Neuronal stem cell (in vitro differentiated cells): ENCODE measurements at regions not wholly inside any gene's neighbourhood (a gene's known extent, or its start where the extent isn't known, plus 50 kb on each side); places are given as distances from the start of the nearest gene placed in this dataset.

Experiments
- DNase-seq: peaks from one replicate; pipeline ENCODE4 v3.0.0-alpha.2; 2013; ENCODE audit warnings: low spot score
- H2AFZ ChIP-seq: one replicate; pipeline ENCODE4 v1.6.1; 2013; ENCODE audit warnings: mild to moderate bottlenecking, low read length, inconsistent platforms
- H2AK5ac ChIP-seq: 2 replicates; pipeline ENCODE4 v1.6.1; 2013; ENCODE audit warnings: low read depth, mild to moderate bottlenecking, inconsistent platforms, low read length, moderate library complexity, mixed read lengths
- H2BK120ac ChIP-seq: 2 replicates; pipeline ENCODE4 v1.6.1; 2013; ENCODE audit warnings: low read depth, mild to moderate bottlenecking, inconsistent platforms, low read length, moderate library complexity, mixed read lengths
- H2BK12ac ChIP-seq: one replicate; pipeline ENCODE4 v1.6.1; 2013; ENCODE audit warnings: low read length, inconsistent platforms
- H2BK15ac ChIP-seq: 2 replicates; pipeline ENCODE4 v1.6.1; 2013; ENCODE audit warnings: mild to moderate bottlenecking, low read length, inconsistent platforms, mixed read lengths
- H2BK5ac ChIP-seq: one replicate; pipeline ENCODE4 v1.6.1; 2013; ENCODE audit warnings: inconsistent platforms, mild to moderate bottlenecking, low read length, moderate library complexity
- H3K14ac ChIP-seq: one replicate; pipeline ENCODE4 v1.6.1; 2013; ENCODE audit warnings: low read length, inconsistent platforms
- H3K18ac ChIP-seq: 2 replicates; pipeline ENCODE4 v1.6.1; 2013; ENCODE audit warnings: low read length, inconsistent platforms
- H3K23ac ChIP-seq: 2 replicates; pipeline ENCODE4 v1.6.1; 2013; ENCODE audit warnings: low read depth, mild to moderate bottlenecking, mixed read lengths, low read length, inconsistent platforms; ENCODE audit not compliant: poor library complexity
- H3K27ac ChIP-seq: replicated peaks from 3 replicates; pipeline ENCODE4 v1.5.1; 2013; ENCODE audit warnings: low read length, inconsistent platforms
- H3K27me3 ChIP-seq, 3 experiments: 2 replicates each; pipeline ENCODE4 v1.6.1; 2013; ENCODE audit warnings: low read length in 3 of 3, mild to moderate bottlenecking in 2 of 3, inconsistent platforms in 1 of 3, low read depth in 1 of 3, mixed read lengths in 1 of 3, moderate library complexity in 1 of 3; ENCODE audit not compliant: control insufficient read depth in 3 of 3, insufficient read depth in 3 of 3
- H3K36me3 ChIP-seq, 2 donors: replicated peaks in 1 of 2; 2 replicates each; pipeline ENCODE4 v1.6.1; 2013; ENCODE audit warnings: low read length in 2 of 2; ENCODE audit not compliant: control insufficient read depth in 2 of 2, insufficient read depth in 2 of 2
- H3K4ac ChIP-seq: 2 replicates; pipeline ENCODE4 v1.6.1; 2013; ENCODE audit warnings: inconsistent platforms, mild to moderate bottlenecking, low read length, moderate library complexity
- H3K4me1 ChIP-seq, 2 donors: 1 replicate in 1 of 2; 2 replicates in 1 of 2; pipeline ENCODE4 v1.6.1; 2013; ENCODE audit warnings: low read length in 2 of 2, low read depth in 1 of 2; ENCODE audit not compliant: control insufficient read depth in 2 of 2, insufficient read depth in 1 of 2
- H3K4me2 ChIP-seq: one replicate; pipeline ENCODE4 v1.6.1; 2013; ENCODE audit warnings: mild to moderate bottlenecking, low read length, inconsistent platforms; ENCODE audit not compliant: insufficient read depth, poor library complexity, severe bottlenecking
- H3K4me3 ChIP-seq, 2 donors: 2 replicates each; pipeline ENCODE4 v1.5.1; 2013; ENCODE audit warnings: low read length in 2 of 2, mild to moderate bottlenecking in 2 of 2, inconsistent platforms in 1 of 2, moderate library complexity in 1 of 2
- H3K79me1 ChIP-seq: one replicate; pipeline ENCODE4 v1.6.1; 2013; ENCODE audit warnings: low read depth, mild to moderate bottlenecking, inconsistent platforms, low read length, moderate library complexity
- H3K9ac ChIP-seq: one replicate; pipeline ENCODE4 v1.6.1; 2013; ENCODE audit warnings: mild to moderate bottlenecking, low read depth, low read length, inconsistent platforms; ENCODE audit not compliant: poor library complexity
- H3K9me3 ChIP-seq, 2 donors: replicated peaks in 1 of 2; 2 replicates each; pipeline versions ENCODE3 to v1.6.1; 2013; ENCODE audit warnings: low read length in 2 of 2, mild to moderate bottlenecking in 2 of 2, inconsistent platforms in 1 of 2, low read depth in 1 of 2, mixed read lengths in 1 of 2, moderate library complexity in 1 of 2; ENCODE audit not compliant: control insufficient read depth in 2 of 2, insufficient read depth in 1 of 2
- H4K8ac ChIP-seq: one replicate; pipeline ENCODE4 v1.6.1; 2013; ENCODE audit warnings: low read depth, mild to moderate bottlenecking, inconsistent platforms, low read length, moderate library complexity
- H4K91ac ChIP-seq: one replicate; pipeline ENCODE4 v1.6.1; 2013; ENCODE audit warnings: low read length, low read depth, mild to moderate bottlenecking, inconsistent platforms; ENCODE audit not compliant: poor library complexity
- WGBS, 2 donors: extraction: QIAGEN DNeasy Blood & Tissue Kit; methylation state at CpG; one replicate each; pipeline ENCODE4 v1.1.7; 2013; ENCODE audit warnings: missing lambda C conversion rate in 2 of 2, mixed read lengths in 1 of 2; ENCODE audit not compliant: insufficient read length in 2 of 2, insufficient replicate concordance in 1 of 2; ENCODE audit errors: extremely low coverage in 2 of 2; 5-methylcytosine and 5-hydroxymethylcytosine counted together

GRCh38 chr7:124411796-124412195 is 353.8 kb downstream of the GPR37 start:
- Histone ChIP-seq H3K4me3 (no peak overlapping the region), H2BK5ac (no peak overlapping the region)

GRCh38 chr7:124403587-124403986 is 362.0 kb downstream of the GPR37 start:
- H2AFZ ChIP-seq, result no peak overlapping the region
- no peaks in the 10 kb centered on the region for H3K9me3 ChIP-seq
- H4K8ac ChIP-seq, result no peak overlapping the region
- H2BK15ac ChIP-seq, result no peak overlapping the region
- no peaks in the 10 kb centered on the region for H3K79me1 ChIP-seq
- no peak overlapping the region for H2BK5ac ChIP-seq
- H4K91ac ChIP-seq, result no peak overlapping the region
- H3K4me1 ChIP-seq, result peaks cover 0 to 1% of the 10 kb centered on the region in 2 donors
- H3K27ac ChIP-seq, result no peak overlapping the region
- H3K27me3 ChIP-seq, result no peaks in the 10 kb centered on the region
- no peak overlapping the region for H3K4me2 ChIP-seq
- no CpG with 5 or more reads among the region's 1 CpG for WGBS, 2 donors
- H3K4ac ChIP-seq, result no peak overlapping the region
- no peak overlapping the region for H2BK120ac ChIP-seq
- no peak overlapping the region for H2BK12ac ChIP-seq
- no peak overlapping the region for H3K18ac ChIP-seq
- H3K23ac ChIP-seq, result no peak overlapping the region
- no peak for DNase-seq
- H2AK5ac ChIP-seq, result no peak overlapping the region
- no peak overlapping the region for H3K14ac ChIP-seq
- no peaks in the 10 kb centered on the region for H3K36me3 ChIP-seq
- H3K9ac ChIP-seq, result no peak overlapping the region
- H3K4me3 ChIP-seq, result no peak overlapping the region

More at GRCh38 chr7:124411796-124412195, 353.8 kb downstream of the GPR37 start:
- H3K14ac ChIP-seq, result no peak overlapping the region
- DNase-seq, result no peak
- H2AFZ ChIP-seq, result no peak overlapping the region
- no peak overlapping the region for H3K23ac ChIP-seq
- H3K9ac ChIP-seq, result no peak overlapping the region
- no peak overlapping the region for H2BK15ac ChIP-seq
- no peak overlapping the region for H4K8ac ChIP-seq
- no CpG with 5 or more reads among the region's 7 CpGs for WGBS, 2 donors
- no peaks in the 10 kb centered on the region for H3K79me1 ChIP-seq
- H3K9me3 ChIP-seq, result no peaks in the 10 kb centered on the region
- H2BK12ac ChIP-seq, result no peak overlapping the region
- no peak overlapping the region for H3K18ac ChIP-seq
- H3K27ac ChIP-seq, result no peak overlapping the region
- H3K27me3 ChIP-seq, result no peaks in the 10 kb centered on the region
- no peak overlapping the region for H4K91ac ChIP-seq
- no peaks in the 10 kb centered on the region for H3K36me3 ChIP-seq
- peaks cover 0 to 13% of the 10 kb centered on the region in 2 donors for H3K4me1 ChIP-seq
- no peak overlapping the region for H3K4ac ChIP-seq
- H2AK5ac ChIP-seq, result no peak overlapping the region
- no peak overlapping the region for H2BK120ac ChIP-seq
- H3K4me2 ChIP-seq, result no peak overlapping the region

- H3K79me1 ChIP-seq, result no peaks in the 10 kb centered on the region
- H3K4me1 ChIP-seq, result peaks cover 0 to 1% of the 10 kb centered on the region in 2 donors
- H4K91ac ChIP-seq, result no peak overlapping the region
- no peak overlapping the region for H3K18ac ChIP-seq
- no peak overlapping the region for H3K4ac ChIP-seq
- H2BK15ac ChIP-seq, result no peak overlapping the region
- no peak overlapping the region for H3K9ac ChIP-seq
- DNase-seq, result no peak
- no peak overlapping the region for H3K27ac ChIP-seq
- no peak overlapping the region for H2AK5ac ChIP-seq
- H3K4me3 ChIP-seq, result no peak overlapping the region
- H3K27me3 ChIP-seq, result no peaks in the 10 kb centered on the region
- H4K8ac ChIP-seq, result no peak overlapping the region
- H3K36me3 ChIP-seq, result no peaks in the 10 kb centered on the region
- H3K4me2 ChIP-seq, result no peak overlapping the region
- H2AFZ ChIP-seq, result no peak overlapping the region
- no peak overlapping the region for H2BK12ac ChIP-seq
- H2BK5ac ChIP-seq, result no peak overlapping the region
- H3K23ac ChIP-seq, result no peak overlapping the region
- no CpG with 5 or more reads among the region's 2 CpGs for WGBS, 2 donors
- no peaks in the 10 kb centered on the region for H3K9me3 ChIP-seq
- no peak overlapping the region for H2BK120ac ChIP-seq
- H3K14ac ChIP-seq, result no peak overlapping the region
Measured at GRCh38 chr7:124403112-124403511, 362.5 kb downstream of the GPR37 start.

- H2BK12ac ChIP-seq, result no peak overlapping the region
Measured at GRCh38 chr7:124399941-124400340, 365.7 kb downstream of the GPR37 start.

More at GRCh38 chr7:124399941-124400340, 365.7 kb downstream of the GPR37 start:
- no CpG with 5 or more reads among the region's 1 CpG for WGBS, 2 donors
- no peaks in the 10 kb centered on the region for H3K36me3 ChIP-seq
- H4K8ac ChIP-seq, result no peak overlapping the region
- no peak overlapping the region for H2BK120ac ChIP-seq
- no peak overlapping the region for H3K14ac ChIP-seq
- no peak overlapping the region for H3K4me2 ChIP-seq
- H2AK5ac ChIP-seq, result no peak overlapping the region
- no peaks in the 10 kb centered on the region for H3K4me1 ChIP-seq
- no peak overlapping the region for H2AFZ ChIP-seq
- H4K91ac ChIP-seq, result no peak overlapping the region
- DNase-seq, result no peak
- no peaks in the 10 kb centered on the region for H3K27me3 ChIP-seq
- H3K27ac ChIP-seq, result no peak overlapping the region
- no peaks in the 10 kb centered on the region for H3K79me1 ChIP-seq
- H3K9me3 ChIP-seq, result no peaks in the 10 kb centered on the region
- H2BK5ac ChIP-seq, result no peak overlapping the region
- H3K23ac ChIP-seq, result no peak overlapping the region
- no peak overlapping the region for H3K4me3 ChIP-seq
- H3K9ac ChIP-seq, result no peak overlapping the region
- no peak overlapping the region for H3K18ac ChIP-seq
- no peak overlapping the region for H2BK15ac ChIP-seq
- H3K4ac ChIP-seq, result no peak overlapping the region
